ENCODE measurements at regions not wholly inside any gene's neighbourhood (a gene's known extent, or its start where the extent isn't known, plus 50 kb on each side); places are given as distances from the start of the nearest gene placed in this dataset.

DNA sequence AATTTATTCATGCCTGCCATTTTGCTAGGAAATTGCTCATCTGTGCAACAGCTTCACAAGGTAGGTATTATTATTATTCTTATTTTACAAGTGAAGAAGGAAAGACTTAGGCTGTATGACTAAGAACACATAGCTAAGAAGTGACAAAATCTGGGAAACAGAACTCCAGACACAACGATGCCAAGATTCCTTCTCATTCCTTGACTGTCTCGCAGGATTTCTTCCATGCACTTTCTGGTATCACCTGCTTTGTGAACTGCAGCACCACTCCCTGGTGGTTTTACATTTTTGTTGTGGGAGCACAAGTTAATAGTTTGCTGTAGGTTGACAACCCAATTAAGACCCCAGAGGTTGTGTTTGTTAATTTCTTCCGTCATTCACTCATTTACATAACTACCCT lies 188.5 kb downstream of the LACC1 start:
- WGBS, 2 donors (ENCODE audit: low coverage in 1 of 2) = 81 to 89% methylated on average over 3 of the region's 3 CpGs
- peaks cover 0 to 4% (median 0%) of the 10 kb centered on the region in 4 donors for H3K4me1 ChIP-seq

DNA sequence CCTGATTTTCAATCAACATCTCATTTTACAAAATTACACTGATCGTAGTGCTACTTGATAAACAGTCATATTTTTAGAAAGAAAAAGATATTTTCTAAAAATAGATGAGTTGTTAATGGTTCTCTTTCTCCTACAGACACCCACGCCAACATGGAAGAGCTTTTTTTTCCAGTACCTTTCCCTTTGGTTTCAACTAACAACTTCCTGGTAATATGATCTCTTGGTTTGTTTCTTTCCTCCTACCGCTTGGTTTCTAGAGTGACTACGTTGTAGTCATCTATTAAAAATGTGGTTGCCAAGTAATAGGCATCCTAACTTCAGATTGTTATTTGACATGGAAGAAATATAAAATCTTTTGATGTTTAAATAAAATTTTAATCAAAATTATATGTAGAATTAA lies 189.0 kb downstream of the LACC1 start:
- DNase-seq = no peak
- WGBS, 2 donors (ENCODE audit: low coverage in 1 of 2) = 49 to 56% methylated on average over 4 of the region's 4 CpGs
- intact Hi-C loops (cut with DNase I; ENCODE audit: low total_unique reads) = no loop called here
- in situ Hi-C loops (cut with MboI; ENCODE audit: low pct_ligation_motif_present in 1 of 4, low pct_unique_long_range_greater_than_20kb in 1 of 4, low sequenced_read_pairs in 3 of 4) = no loop called here
- Histone ChIP-seq H3K27me3 (no peaks in the 10 kb centered on the region), H3K4me3 (no peak overlapping the region), H3K36me3 (no peaks in the 10 kb centered on the region), H3K9me3 (peaks cover 11 to 21% of the 10 kb centered on the region in 2 donors), H3K27ac (no peak overlapping the region), H3K4me1 (no peaks in the 10 kb centered on the region)
- TF ChIP-seq, protein P1, sequence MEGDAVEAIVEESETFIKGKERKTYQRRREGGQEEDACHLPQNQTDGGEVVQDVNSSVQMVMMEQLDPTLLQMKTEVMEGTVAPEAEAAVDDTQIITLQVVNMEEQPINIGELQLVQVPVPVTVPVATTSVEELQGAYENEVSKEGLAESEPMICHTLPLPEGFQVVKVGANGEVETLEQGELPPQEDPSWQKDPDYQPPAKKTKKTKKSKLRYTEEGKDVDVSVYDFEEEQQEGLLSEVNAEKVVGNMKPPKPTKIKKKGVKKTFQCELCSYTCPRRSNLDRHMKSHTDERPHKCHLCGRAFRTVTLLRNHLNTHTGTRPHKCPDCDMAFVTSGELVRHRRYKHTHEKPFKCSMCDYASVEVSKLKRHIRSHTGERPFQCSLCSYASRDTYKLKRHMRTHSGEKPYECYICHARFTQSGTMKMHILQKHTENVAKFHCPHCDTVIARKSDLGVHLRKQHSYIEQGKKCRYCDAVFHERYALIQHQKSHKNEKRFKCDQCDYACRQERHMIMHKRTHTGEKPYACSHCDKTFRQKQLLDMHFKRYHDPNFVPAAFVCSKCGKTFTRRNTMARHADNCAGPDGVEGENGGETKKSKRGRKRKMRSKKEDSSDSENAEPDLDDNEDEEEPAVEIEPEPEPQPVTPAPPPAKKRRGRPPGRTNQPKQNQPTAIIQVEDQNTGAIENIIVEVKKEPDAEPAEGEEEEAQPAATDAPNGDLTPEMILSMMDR (IDR thresholded peaks at IDR 0.05) = no peak
- TF ChIP-seq EP300 (IDR thresholded peaks at IDR 0.05; ENCODE audit: low read depth) = no peak
- TF ChIP-seq POLR2AphosphoS5 (IDR thresholded peaks at IDR 0.05) = no peak
- no peak for TF ChIP-seq POLR2A (IDR thresholded peaks at IDR 0.05)

More for the DNA sequence above, 188.5 kb downstream of the LACC1 start:
- no peak overlapping the region for H3K4me3 ChIP-seq
- no peak overlapping the region for H3K27ac ChIP-seq
- intact Hi-C loops (cut with DNase I; ENCODE audit: low total_unique reads) (no loop called here), in situ Hi-C loops (cut with MboI; ENCODE audit: low pct_ligation_motif_present in 1 of 4, low pct_unique_long_range_greater_than_20kb in 1 of 4, low sequenced_read_pairs in 3 of 4) (no loop called here)
- H3K9me3 ChIP-seq = peaks cover 11 to 21% of the 10 kb centered on the region in 2 donors
- H3K27me3 ChIP-seq = no peaks in the 10 kb centered on the region
- H3K36me3 ChIP-seq = no peaks in the 10 kb centered on the region
- DNase-seq = no peak
- no peak for TF ChIP-seq POLR2AphosphoS5 (IDR thresholded peaks at IDR 0.05)
- TF ChIP-seq, protein P1 (IDR thresholded peaks at IDR 0.05) = no peak
- no peak for TF ChIP-seq POLR2A (IDR thresholded peaks at IDR 0.05)
- no peak for TF ChIP-seq EP300 (IDR thresholded peaks at IDR 0.05; ENCODE audit: low read depth)

DNA sequence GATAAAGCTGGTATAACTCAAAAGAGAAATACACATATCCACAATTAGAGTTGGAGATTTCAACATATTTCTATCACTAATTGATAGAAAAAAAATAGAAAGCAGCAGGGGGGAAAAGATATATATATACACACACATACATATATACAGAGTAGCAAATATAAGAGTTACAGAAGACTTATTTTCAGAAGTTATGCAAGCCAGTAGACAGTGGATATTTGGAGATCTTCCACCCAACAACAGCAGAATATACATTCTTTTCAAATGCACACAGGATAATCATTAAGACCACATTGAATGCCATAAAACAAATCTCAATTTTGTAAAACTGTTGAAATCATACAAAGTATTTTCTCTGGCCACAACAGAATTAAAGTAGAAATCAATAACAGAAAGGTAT lies 192.8 kb downstream of the LACC1 start:
- H3K27ac ChIP-seq = no peak overlapping the region
- TF ChIP-seq POLR2AphosphoS5 (IDR thresholded peaks at IDR 0.05) = no peak
- TF ChIP-seq, protein P1 (IDR thresholded peaks at IDR 0.05) = no peak
- no peak for TF ChIP-seq POLR2A (IDR thresholded peaks at IDR 0.05)
- no peak for TF ChIP-seq EP300 (IDR thresholded peaks at IDR 0.05; ENCODE audit: low read depth)
- in situ Hi-C loops (cut with MboI; ENCODE audit: low pct_ligation_motif_present in 1 of 4, low pct_unique_long_range_greater_than_20kb in 1 of 4, low sequenced_read_pairs in 3 of 4) = no loop called here
- DNase-seq = no peak
- no peaks in the 10 kb centered on the region for H3K4me1 ChIP-seq
- no peaks in the 10 kb centered on the region for H3K27me3 ChIP-seq
- H3K36me3 ChIP-seq = no peaks in the 10 kb centered on the region
- no peak overlapping the region for H3K4me3 ChIP-seq
- intact Hi-C loops (cut with DNase I; ENCODE audit: low total_unique reads) = no loop called here
- peaks cover 11 to 21% of the 10 kb centered on the region in 2 donors for H3K9me3 ChIP-seq

DNA sequence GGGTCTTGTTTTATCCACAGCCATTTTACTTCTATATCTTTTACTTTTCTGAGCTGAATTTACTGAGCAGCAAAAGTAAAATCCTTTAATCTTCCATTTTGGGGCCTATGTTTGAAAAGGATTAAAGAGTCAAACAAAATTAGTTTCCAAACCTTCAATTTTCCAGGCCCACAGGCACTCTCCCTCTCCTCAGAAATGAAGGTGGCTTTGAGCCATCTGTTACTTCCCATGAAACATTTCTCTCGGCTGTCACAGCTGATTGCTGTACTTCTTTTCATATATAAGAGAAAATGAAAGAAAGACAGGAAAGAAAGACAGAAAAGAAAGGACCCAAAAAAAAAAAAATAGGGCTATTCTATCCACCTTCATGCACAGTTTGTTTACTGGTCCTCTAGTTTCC lies 194.9 kb downstream of the LACC1 start:
- Histone ChIP-seq H3K36me3 (no peaks in the 10 kb centered on the region), H3K27me3 (no peaks in the 10 kb centered on the region), H3K9me3 (peaks cover 11 to 21% of the 10 kb centered on the region in 2 donors), H3K27ac (no peak overlapping the region), H3K4me1 (no peaks in the 10 kb centered on the region), H3K4me3 (no peak overlapping the region)
- TF ChIP-seq POLR2AphosphoS5 (IDR thresholded peaks at IDR 0.05) = no peak
- no peak for TF ChIP-seq EP300 (IDR thresholded peaks at IDR 0.05; ENCODE audit: low read depth)
- no peak for TF ChIP-seq POLR2A (IDR thresholded peaks at IDR 0.05)
- TF ChIP-seq, protein P1 (IDR thresholded peaks at IDR 0.05) = no peak
- no peak for DNase-seq
- in situ Hi-C loops (cut with MboI; ENCODE audit: low pct_ligation_motif_present in 1 of 4, low pct_unique_long_range_greater_than_20kb in 1 of 4, low sequenced_read_pairs in 3 of 4) = no loop called here
- WGBS, 2 donors (ENCODE audit: low coverage in 1 of 2) = 75% methylated on average over 1 of the region's 1 CpG
- intact Hi-C loops (cut with DNase I; ENCODE audit: low total_unique reads) = loop anchor here (5.0 kb wide), 1 partner anchor 1283 kb away; no protein-coding TSS in a partner anchor

Measured in transverse colon (tissue), 4 donors.